SU-DHL-6 (cell line): ENCODE measurements at regions not wholly inside any gene's neighbourhood (a gene's known extent, or its start where the extent isn't known, plus 50 kb on each side); places are given as distances from the start of the nearest gene placed in this dataset.

Source experiments
- H2AFZ ChIP-seq: fragments of 200-600 bp; sonication (generic); 2 replicates; pipeline ENCODE4 v1.6.1; 2014; ENCODE audit warnings: low read depth, mild to moderate bottlenecking, moderate library complexity, mixed read lengths, antibody characterized with exemption, low read length; ENCODE audit not compliant: severe bottlenecking
- H3F3A ChIP-seq: fragments of 200-600 bp; shearing (Covaris generic); 2 replicates; pipeline ENCODE4 v1.6.0; 2016; ENCODE audit warnings: antibody characterized with exemption, mild to moderate bottlenecking; ENCODE audit not compliant: insufficient read depth
- H3K27ac ChIP-seq: fragments of 200-600 bp; sonication (generic); 2 replicates; pipeline ENCODE4 v1.5.1; 2016; ENCODE audit warnings: low read depth, mild to moderate bottlenecking, low read length, moderate library complexity, mixed read lengths
- H3K27me3 ChIP-seq: fragments of 200-600 bp; sonication (generic), shearing (Covaris generic); 2 replicates; pipeline ENCODE4 v1.6.0; 2014; ENCODE audit warnings: mild to moderate bottlenecking, low read length
- H3K36me3 ChIP-seq: fragments of 200-600 bp; sonication (generic); 2 replicates; pipeline ENCODE4 v1.6.1; 2014; ENCODE audit warnings: mild to moderate bottlenecking, low read length, mixed read lengths
- H3K4me2 ChIP-seq: fragments of 300-600, 200-600 bp; shearing (Covaris generic), sonication (generic); 2 replicates; pipeline ENCODE4 v1.6.0; 2014; ENCODE audit warnings: low read length, low read depth, mild to moderate bottlenecking; ENCODE audit not compliant: poor library complexity, severe bottlenecking
- H3K4me3 ChIP-seq: fragments of 200-600 bp; sonication (generic); 2 replicates; pipeline ENCODE4 v1.5.1; 2014; ENCODE audit warnings: antibody characterized with exemption, low read length, mild to moderate bottlenecking, mixed read lengths; ENCODE audit not compliant: insufficient read depth, poor library complexity, severe bottlenecking
- H3K79me2 ChIP-seq: fragments of 200-600 bp; sonication (generic); 2 replicates; pipeline ENCODE4 v1.6.1; 2014; ENCODE audit warnings: mild to moderate bottlenecking, low read length, moderate library complexity; ENCODE audit not compliant: insufficient read depth
- H3K9ac ChIP-seq: fragments of 200-600 bp; sonication (generic); 2 replicates; pipeline ENCODE4 v1.7.0; 2014; ENCODE audit warnings: mild to moderate bottlenecking, low read length
- H3K9me2 ChIP-seq: fragments of 200-600 bp; sonication (generic); replicated peaks from 2 replicates; pipeline ENCODE4 v1.6.1; 2014; ENCODE audit warnings: low read length; ENCODE audit not compliant: insufficient read depth
- H3K9me3 ChIP-seq: fragments of 200-600 bp; sonication (generic); 2 replicates; pipeline ENCODE4 v1.6.1; 2014; ENCODE audit warnings: low read length, mixed read lengths; ENCODE audit not compliant: insufficient read depth
- H4K20me1 ChIP-seq: fragments of 200-600 bp; sonication (generic); 2 replicates; pipeline ENCODE4 v1.6.1; 2014; ENCODE audit warnings: low read depth, mild to moderate bottlenecking, antibody characterized with exemption, low read length, moderate library complexity, mixed read lengths
- EZH2phosphoT487 ChIP-seq: fragments of 200-600 bp; sonication (generic), shearing (Covaris generic); conservative IDR thresholded peaks from 2 replicates; pipeline ENCODE4 v1.6.1; 2018; ENCODE audit warnings: mild to moderate bottlenecking, antibody characterized with exemption, low read length, moderate library complexity, mixed read lengths
- TF ChIP-seq, protein P1 (sequence below): fragments of 200-600 bp; sonication (generic); IDR thresholded peaks from one replicate; pipeline ENCODE4 v1.5.1; 2017; ENCODE audit warnings: antibody characterized with exemption, mild to moderate bottlenecking, low read length, moderate library complexity; ENCODE audit not compliant: insufficient read depth, poor library complexity, severe bottlenecking

DNA sequence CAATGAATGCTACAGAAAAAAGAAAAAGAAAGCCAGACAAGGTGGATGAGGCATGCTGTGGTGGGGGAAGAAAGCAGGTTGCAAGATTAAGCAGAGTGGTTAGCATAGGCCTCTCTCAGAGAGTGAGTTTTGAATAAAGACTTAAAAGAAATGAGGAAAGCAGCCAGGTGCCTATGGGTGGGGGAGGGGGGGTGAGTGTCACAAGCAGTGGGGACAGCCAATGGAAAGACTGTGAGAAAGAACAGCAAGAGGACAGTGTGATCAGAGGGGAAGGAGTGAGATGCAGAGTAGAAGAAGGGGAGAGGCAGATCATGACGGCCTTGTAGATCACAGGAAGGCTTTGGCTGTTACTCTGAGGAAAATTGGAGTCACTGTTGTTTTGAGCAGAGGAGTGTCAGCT lies 162.5 kb downstream of the SOX3 start:
- Histone ChIP-seq H3K4me3 (no peak overlapping the region), H3K36me3 (no peaks in the 10 kb centered on the region), H3K79me2 (no peaks in the 10 kb centered on the region), H3K27ac (no peak overlapping the region), H3K9me3 (no peaks in the 10 kb centered on the region), H2AFZ (no peak overlapping the region), H3K4me2 (no peak overlapping the region), H4K20me1 (no peaks in the 10 kb centered on the region), H3F3A (no peaks in the 10 kb centered on the region), H3K9me2 (no peaks in the 10 kb centered on the region), H3K27me3 (no peaks in the 10 kb centered on the region), H3K9ac (no peak overlapping the region)
- TF ChIP-seq EZH2phosphoT487 = no peak
- TF ChIP-seq, protein P1, sequence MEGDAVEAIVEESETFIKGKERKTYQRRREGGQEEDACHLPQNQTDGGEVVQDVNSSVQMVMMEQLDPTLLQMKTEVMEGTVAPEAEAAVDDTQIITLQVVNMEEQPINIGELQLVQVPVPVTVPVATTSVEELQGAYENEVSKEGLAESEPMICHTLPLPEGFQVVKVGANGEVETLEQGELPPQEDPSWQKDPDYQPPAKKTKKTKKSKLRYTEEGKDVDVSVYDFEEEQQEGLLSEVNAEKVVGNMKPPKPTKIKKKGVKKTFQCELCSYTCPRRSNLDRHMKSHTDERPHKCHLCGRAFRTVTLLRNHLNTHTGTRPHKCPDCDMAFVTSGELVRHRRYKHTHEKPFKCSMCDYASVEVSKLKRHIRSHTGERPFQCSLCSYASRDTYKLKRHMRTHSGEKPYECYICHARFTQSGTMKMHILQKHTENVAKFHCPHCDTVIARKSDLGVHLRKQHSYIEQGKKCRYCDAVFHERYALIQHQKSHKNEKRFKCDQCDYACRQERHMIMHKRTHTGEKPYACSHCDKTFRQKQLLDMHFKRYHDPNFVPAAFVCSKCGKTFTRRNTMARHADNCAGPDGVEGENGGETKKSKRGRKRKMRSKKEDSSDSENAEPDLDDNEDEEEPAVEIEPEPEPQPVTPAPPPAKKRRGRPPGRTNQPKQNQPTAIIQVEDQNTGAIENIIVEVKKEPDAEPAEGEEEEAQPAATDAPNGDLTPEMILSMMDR = no peak

DNA sequence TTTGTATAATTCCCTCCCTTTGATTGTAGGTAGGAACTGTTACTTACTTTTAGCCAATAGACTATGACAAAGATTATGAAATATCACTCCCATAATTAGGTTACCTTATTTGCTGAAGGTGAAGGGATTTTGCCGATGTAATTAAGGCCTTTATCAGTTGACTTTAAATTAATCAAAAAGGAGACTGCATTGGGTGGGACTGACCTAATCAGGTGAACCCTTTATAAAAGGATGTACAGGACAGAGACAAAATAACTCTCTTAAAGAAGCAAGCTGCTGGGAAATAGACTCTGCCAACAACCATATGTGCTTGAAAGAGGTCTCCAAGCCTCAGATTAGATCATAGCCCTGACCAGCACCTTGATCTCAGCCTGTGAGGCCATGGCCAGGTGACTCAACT lies 167.6 kb downstream of the SOX3 start:
- no peak overlapping the region for H3K27ac ChIP-seq
- H3K9me2 ChIP-seq = no peaks in the 10 kb centered on the region
- H3F3A ChIP-seq = no peaks in the 10 kb centered on the region
- H3K79me2 ChIP-seq = no peaks in the 10 kb centered on the region
- TF ChIP-seq, protein P1 = no peak
- no peak for TF ChIP-seq EZH2phosphoT487
- H3K9ac ChIP-seq = no peak overlapping the region
- no peak overlapping the region for H2AFZ ChIP-seq
- no peaks in the 10 kb centered on the region for H4K20me1 ChIP-seq
- H3K9me3 ChIP-seq = no peaks in the 10 kb centered on the region
- no peak overlapping the region for H3K4me3 ChIP-seq
- no peaks in the 10 kb centered on the region for H3K36me3 ChIP-seq
- no peaks in the 10 kb centered on the region for H3K27me3 ChIP-seq
- no peak overlapping the region for H3K4me2 ChIP-seq

DNA sequence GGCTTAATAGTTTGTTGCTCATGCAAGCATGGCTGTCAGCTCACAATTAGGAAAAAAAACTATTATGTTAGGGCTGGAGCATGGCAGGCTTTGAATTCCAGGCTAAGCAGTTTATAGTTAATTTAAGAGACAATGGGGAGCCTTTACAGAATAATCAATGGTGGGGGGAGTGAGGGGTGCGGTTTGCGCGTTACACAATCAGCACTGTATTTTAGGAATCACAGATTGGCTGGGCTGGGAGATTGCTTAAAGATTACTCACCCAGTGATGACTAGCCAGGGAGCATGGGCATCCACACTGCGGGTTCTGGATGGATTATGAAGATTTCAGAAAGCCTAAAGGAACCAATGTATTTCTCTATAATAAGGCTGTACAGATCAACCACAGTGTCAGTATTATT lies 186.6 kb downstream of the SOX3 start:
- no peaks in the 10 kb centered on the region for H3K9me2 ChIP-seq
- TF ChIP-seq, protein P1 = no peak
- no peak for TF ChIP-seq EZH2phosphoT487
- H3K79me2 ChIP-seq = no peaks in the 10 kb centered on the region
- H3F3A ChIP-seq = no peaks in the 10 kb centered on the region
- H4K20me1 ChIP-seq = no peaks in the 10 kb centered on the region
- no peaks in the 10 kb centered on the region for H3K9me3 ChIP-seq
- H3K4me3 ChIP-seq = no peak overlapping the region
- no peak overlapping the region for H2AFZ ChIP-seq
- H3K4me2 ChIP-seq = no peak overlapping the region
- H3K36me3 ChIP-seq = no peaks in the 10 kb centered on the region
- no peaks in the 10 kb centered on the region for H3K27me3 ChIP-seq
- no peak overlapping the region for H3K27ac ChIP-seq
- H3K9ac ChIP-seq = no peak overlapping the region

GRCh38 chrX:140317462-140317861 lies 187.4 kb downstream of the SOX3 start:
- H3K9me2 ChIP-seq = no peaks in the 10 kb centered on the region
- H4K20me1 ChIP-seq = no peaks in the 10 kb centered on the region
- no peak overlapping the region for H3K27ac ChIP-seq

More at GRCh38 chrX:140317462-140317861, 187.4 kb downstream of the SOX3 start:
- no peak for TF ChIP-seq EZH2phosphoT487
- TF ChIP-seq, protein P1 = no peak
- Histone ChIP-seq H3K79me2 (no peaks in the 10 kb centered on the region), H3K9ac (no peak overlapping the region), H3K4me2 (no peak overlapping the region), H3K36me3 (no peaks in the 10 kb centered on the region), H3F3A (no peaks in the 10 kb centered on the region), H3K9me3 (no peaks in the 10 kb centered on the region), H3K4me3 (no peak overlapping the region), H2AFZ (no peak overlapping the region), H3K27me3 (no peaks in the 10 kb centered on the region)
